ENCODE measurements at regions not wholly inside any gene's neighbourhood (a gene's known extent, or its start where the extent isn't known, plus 50 kb on each side); places are given as distances from the start of the nearest gene placed in this dataset.

DNA sequence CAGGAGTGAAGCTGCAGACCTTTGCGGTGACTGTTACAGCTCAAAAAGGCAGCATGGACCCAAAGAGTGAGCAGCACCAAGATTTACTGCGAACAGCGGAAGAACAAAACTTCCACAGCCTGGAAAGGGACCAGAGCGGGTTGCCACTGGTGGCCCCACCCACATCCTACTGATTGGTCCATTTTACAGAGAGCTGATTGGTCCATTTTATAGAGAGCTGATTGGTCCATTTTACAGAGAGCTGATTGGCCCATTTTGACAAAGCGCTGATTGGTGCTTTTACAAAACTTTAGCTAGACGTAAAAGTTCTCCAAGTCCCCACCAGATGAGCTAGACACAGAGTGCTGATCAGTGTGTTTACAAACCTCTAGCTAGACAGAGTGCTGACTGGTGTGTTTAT lies 134.2 kb upstream of the FRG1 start:
- no peak for TF ChIP-seq GATA2 (IDR thresholded peaks at IDR 0.05; ENCODE audit: low read depth, low read length)
- no peak for TF ChIP-seq GATA3 (IDR thresholded peaks at IDR 0.05; ENCODE audit: low read depth, low read length)

All from SH-SY5Y (cell line).